Activated CD4-positive, alpha-beta T cell treated with anti-CD3 and anti-CD28 coated beads for 36 hours (primary cell): ENCODE measurements at regions not wholly inside any gene's neighbourhood (a gene's known extent, or its start where the extent isn't known, plus 50 kb on each side); places are given as distances from the start of the nearest gene placed in this dataset.

Experiments
- ATAC-seq: fragments of 200-7000 bp; cut with Tn5 transposase; one replicate; pipeline ENCODE4 v1.10.0; 2021; ENCODE audit warnings: mild to moderate bottlenecking, moderate library complexity
- CTCF ChIA-PET: fragments of 350-600 bp; sonication (Branson Sonifier 250); formaldehyde crosslinking; loops from one replicate; lab custom pipeline; 2021; ENCODE audit warnings: antibody characterized with exemption; lab: Charles Lee
- POLR2A ChIA-PET: fragments of 350-600 bp; sonication (Branson Sonifier 250); formaldehyde crosslinking; loops from one replicate; lab custom pipeline; 2021; ENCODE audit warnings: antibody characterized with exemption, inconsistent platforms; lab: Charles Lee
- DNase-seq: peaks from one replicate; pipeline ENCODE4 v3.0.0-alpha.2; 2020
- H3K27ac Mint-ChIP-seq: one replicate; pipeline ENCODE4 v1.8.0; 2021; ENCODE audit warnings: mixed read lengths
- H3K27me3 Mint-ChIP-seq: one replicate; pipeline ENCODE4 v1.8.0; 2021; ENCODE audit warnings: mixed read lengths
- H3K36me3 Mint-ChIP-seq: one replicate; pipeline ENCODE4 v1.8.0; 2021; ENCODE audit warnings: low read depth, mixed read lengths
- H3K4me1 Mint-ChIP-seq: one replicate; pipeline ENCODE4 v1.8.0; 2021; ENCODE audit warnings: mixed read lengths
- H3K4me3 Mint-ChIP-seq: one replicate; pipeline ENCODE4 v1.8.0; 2021; ENCODE audit warnings: mild to moderate bottlenecking, moderate library complexity, mixed read lengths
- H3K9me3 Mint-ChIP-seq: one replicate; pipeline ENCODE4 v1.8.0; 2021; ENCODE audit warnings: low read depth, mixed read lengths
- intact Hi-C, 2 experiments: fragments of 100-400 bp; cut with DNase I in 1 of 2; cut with micrococcal nuclease in 1 of 2; formaldehyde crosslinking; loops; one replicate each; pipeline versions ENCODE4 v1.14.2 to v1.15.1; 2022 to 2024; cut with DNase I, micrococcal nuclease

DNA sequence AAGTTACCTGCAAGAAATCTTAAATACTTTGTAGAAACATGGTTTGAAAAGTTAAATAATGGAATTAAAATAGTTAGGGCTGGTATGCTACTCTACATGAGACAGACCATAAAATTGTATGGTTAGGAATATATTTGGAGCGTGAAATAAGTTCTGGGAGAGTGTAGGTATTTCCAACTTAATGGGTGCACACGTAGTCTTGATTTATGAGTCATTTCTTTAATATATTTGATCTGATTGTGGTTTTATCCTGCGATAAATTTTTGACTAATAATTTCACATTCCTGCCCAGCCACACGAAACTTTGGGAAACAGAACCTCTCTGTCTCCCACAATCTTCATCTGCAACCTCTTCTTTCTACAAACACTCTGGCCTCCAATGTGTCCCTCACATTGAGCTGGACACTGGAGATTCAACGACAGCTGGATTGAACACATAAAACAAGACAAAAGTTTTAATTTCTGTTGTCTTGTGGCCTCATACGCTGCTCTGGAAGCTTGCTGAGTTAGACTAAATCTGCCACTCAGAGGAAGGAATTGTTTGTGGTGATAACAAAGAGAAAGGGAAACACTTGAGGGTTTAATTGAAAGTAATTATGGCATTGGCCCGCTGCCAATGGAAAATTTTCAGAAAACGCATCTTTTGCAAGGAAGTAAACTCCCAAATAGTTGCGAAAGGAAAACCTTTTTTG is 201.8 kb upstream of the ZNF608 start:
- no peak overlapping the region for H3K4me3 Mint-ChIP-seq
- ChIA-PET POLR2A (no interaction called here), CTCF (no interaction called here)
- H3K27ac Mint-ChIP-seq: no peak overlapping the region
- H3K36me3 Mint-ChIP-seq: no peaks in the 10 kb centered on the region
- DNase-seq (no peak), ATAC-seq (no peak)
- intact Hi-C loops: no loop called here
- H3K4me1 Mint-ChIP-seq: no peaks in the 10 kb centered on the region
- H3K9me3 Mint-ChIP-seq: peaks cover 3% of the 10 kb centered on the region
- no peaks in the 10 kb centered on the region for H3K27me3 Mint-ChIP-seq

DNA sequence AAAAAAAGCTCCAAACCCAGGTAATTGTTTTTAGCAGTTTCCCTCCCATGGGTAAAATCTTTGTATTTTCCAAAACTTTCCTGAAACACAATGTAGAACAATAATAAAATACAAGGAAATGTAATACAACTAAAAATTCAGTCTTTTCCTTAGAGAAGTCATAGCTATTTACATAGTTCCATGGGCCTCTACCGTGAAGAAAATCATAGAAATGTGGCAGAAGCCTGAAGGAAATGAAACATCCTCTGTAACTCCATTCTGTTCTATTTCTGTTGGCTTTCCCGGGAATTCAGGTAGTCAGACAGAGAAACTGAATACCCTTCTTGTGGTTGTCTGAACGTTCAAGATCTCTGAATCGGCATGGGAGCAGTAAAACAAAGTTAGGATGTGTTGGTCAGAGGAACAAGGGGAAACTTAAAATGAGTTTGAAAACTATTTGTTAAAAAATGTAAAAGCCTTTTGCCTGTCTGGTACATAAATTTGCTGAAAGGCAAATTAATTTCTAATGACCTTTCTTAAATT is 202.4 kb upstream of the ZNF608 start:
- Mint-ChIP-seq H3K36me3 (no peaks in the 10 kb centered on the region), H3K27me3 (no peaks in the 10 kb centered on the region), H3K27ac (no peak overlapping the region), H3K4me3 (no peak overlapping the region), H3K4me1 (no peaks in the 10 kb centered on the region), H3K9me3 (peaks cover 3% of the 10 kb centered on the region)
- ChIA-PET POLR2A (no interaction called here), CTCF (no interaction called here)
- ATAC-seq (no peak), DNase-seq (no peak)
- intact Hi-C loops: no loop called here

DNA sequence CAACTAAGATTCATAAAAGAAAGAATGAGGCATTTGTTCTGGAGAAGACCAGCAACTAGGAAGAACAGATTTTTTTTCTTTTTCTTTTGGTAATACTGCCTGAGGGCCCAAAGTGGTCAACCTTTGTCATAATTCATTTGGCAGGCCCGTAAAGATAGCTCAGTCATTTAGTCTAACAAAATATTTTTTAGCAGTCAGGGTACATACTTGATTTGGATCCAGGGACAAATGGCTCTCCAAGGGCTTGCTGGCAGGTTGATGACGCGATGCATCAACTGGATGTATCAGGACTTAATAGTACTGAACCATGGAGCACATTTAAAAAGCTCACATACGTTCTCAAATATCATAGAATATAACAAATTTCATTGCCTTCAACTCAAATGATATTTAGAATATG is 203.4 kb upstream of the ZNF608 start:
- H3K36me3 Mint-ChIP-seq: no peaks in the 10 kb centered on the region
- CTCF ChIA-PET: interaction anchor here (0.6 kb wide), 1 partner anchor 268 kb away, joined by 3 read pairs; no protein-coding TSS in a partner anchor
- H3K4me3 Mint-ChIP-seq: no peak overlapping the region
- no peak for ATAC-seq
- intact Hi-C loops: no loop called here
- DNase-seq: no peak
- H3K4me1 Mint-ChIP-seq: no peaks in the 10 kb centered on the region
- POLR2A ChIA-PET: no interaction called here
- peaks cover 3% of the 10 kb centered on the region for H3K9me3 Mint-ChIP-seq
- no peaks in the 10 kb centered on the region for H3K27me3 Mint-ChIP-seq
- H3K27ac Mint-ChIP-seq: no peak overlapping the region

DNA sequence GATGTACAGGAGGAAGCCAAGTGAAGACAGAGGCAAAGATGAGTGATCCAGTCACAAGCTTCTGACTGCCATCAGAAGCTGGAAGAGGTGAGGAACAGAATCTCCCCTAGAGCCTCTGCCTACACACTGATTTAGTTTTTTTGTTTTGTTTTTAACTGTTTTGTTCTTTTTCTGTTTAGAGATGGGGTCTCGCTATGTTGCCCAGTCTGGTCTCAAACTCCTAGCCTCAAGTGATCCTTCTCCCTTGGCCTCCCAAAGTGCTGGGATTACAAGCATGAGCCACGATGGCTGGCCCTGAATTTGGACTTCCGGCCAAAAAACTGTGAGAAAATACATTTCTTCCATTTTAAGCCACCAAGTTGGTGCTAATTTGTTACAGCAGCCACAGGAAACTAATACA is 204.7 kb upstream of the ZNF608 start:
- Mint-ChIP-seq H3K9me3 (peaks cover 3% of the 10 kb centered on the region), H3K4me1 (no peaks in the 10 kb centered on the region), H3K27me3 (no peaks in the 10 kb centered on the region), H3K4me3 (no peak overlapping the region), H3K36me3 (no peaks in the 10 kb centered on the region), H3K27ac (no peak overlapping the region)
- DNase-seq (no peak), ATAC-seq (no peak)
- ChIA-PET POLR2A (no interaction called here), CTCF (interaction anchor here (0.6 to 1.1 kb wide), 2 partner anchors 9 to 177 kb away, joined by 3 to 5 read pairs; no protein-coding TSS in a partner anchor)
- intact Hi-C loops: no loop called here

DNA sequence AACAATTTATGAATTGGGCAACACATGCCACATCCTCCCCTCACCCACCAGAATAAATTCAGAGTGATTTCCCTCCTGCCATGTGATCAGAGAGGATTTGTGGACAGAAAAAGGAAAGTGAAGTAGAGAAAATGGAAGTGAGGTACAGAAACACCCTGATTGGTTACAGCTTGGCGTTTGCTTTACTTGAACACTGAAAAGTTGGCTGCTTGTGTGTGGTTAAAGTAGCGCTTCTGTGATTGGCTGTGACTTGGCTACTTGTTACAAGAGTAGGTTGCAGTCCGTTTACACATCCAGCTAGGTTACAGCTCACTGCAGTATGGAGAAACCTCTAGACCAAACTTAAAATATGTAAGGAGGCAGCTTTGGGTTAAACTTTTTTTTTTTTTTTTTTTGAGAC is 205.2 kb upstream of the ZNF608 start:
- Mint-ChIP-seq H3K4me3 (no peak overlapping the region), H3K27me3 (no peaks in the 10 kb centered on the region), H3K9me3 (peaks cover 3% of the 10 kb centered on the region), H3K27ac (no peak overlapping the region), H3K36me3 (no peaks in the 10 kb centered on the region), H3K4me1 (no peaks in the 10 kb centered on the region)
- DNase-seq (no peak), ATAC-seq (no peak)
- intact Hi-C loops: no loop called here
- POLR2A ChIA-PET: no interaction called here
- CTCF ChIA-PET: interaction anchor here (0.6 to 1.1 kb wide), 2 partner anchors 8 to 177 kb away, joined by 3 to 5 read pairs; no protein-coding TSS in a partner anchor

DNA sequence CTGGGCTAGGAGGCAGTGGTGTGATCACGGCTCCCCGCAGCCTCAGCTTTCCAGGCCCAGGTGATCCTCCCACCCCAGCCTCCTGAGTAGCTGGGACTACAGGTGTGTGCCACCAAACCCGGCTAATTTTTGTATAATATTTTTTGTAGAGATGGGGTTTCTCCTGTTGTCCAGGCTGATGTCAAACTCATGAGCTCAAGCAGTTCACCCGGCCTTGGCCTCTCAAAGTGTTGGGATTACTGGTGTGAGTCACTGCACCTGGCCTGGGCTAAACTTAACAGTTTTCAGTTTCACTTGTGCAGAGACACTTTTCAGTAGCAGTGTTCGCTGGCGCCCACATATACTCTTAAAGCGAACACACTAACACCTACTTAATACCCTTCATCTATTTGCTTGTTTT is 205.6 kb upstream of the ZNF608 start:
- Mint-ChIP-seq H3K9me3 (peaks cover 3% of the 10 kb centered on the region), H3K4me3 (no peak overlapping the region), H3K27ac (no peak overlapping the region), H3K36me3 (no peaks in the 10 kb centered on the region), H3K27me3 (no peaks in the 10 kb centered on the region), H3K4me1 (no peaks in the 10 kb centered on the region)
- CTCF ChIA-PET: interaction anchor here (0.6 kb wide), 1 partner anchor 178 kb away, joined by 5 read pairs; no protein-coding TSS in a partner anchor
- ATAC-seq (no peak), DNase-seq (no peak)
- POLR2A ChIA-PET: no interaction called here
- intact Hi-C loops: no loop called here

DNA sequence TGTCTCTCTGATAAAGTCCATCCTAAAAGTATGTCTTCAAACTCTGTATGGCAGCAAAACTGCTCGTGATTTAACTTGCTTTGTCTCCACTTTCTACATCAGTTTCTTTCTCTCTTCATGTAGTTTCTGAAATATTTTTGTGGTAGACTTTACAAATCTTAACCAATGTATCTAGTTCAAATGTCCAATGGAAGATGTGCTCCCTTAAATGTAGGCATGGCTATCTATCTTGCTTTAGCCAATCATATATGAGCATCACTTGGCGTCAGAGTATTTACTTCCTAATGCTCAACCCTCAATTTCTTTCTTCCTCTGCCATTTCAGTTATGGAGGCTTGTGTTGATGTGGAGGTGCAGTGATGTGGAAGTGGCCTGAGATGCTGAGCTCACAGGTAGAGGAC is 206.1 kb upstream of the ZNF608 start:
- DNase-seq (no peak), ATAC-seq (no peak)
- POLR2A ChIA-PET: no interaction called here
- CTCF ChIA-PET: no interaction called here
- Mint-ChIP-seq H3K27ac (no peak overlapping the region), H3K27me3 (no peaks in the 10 kb centered on the region), H3K36me3 (no peaks in the 10 kb centered on the region), H3K4me1 (no peaks in the 10 kb centered on the region), H3K9me3 (no peaks in the 10 kb centered on the region), H3K4me3 (no peak overlapping the region)
- intact Hi-C loops: no loop called here

DNA sequence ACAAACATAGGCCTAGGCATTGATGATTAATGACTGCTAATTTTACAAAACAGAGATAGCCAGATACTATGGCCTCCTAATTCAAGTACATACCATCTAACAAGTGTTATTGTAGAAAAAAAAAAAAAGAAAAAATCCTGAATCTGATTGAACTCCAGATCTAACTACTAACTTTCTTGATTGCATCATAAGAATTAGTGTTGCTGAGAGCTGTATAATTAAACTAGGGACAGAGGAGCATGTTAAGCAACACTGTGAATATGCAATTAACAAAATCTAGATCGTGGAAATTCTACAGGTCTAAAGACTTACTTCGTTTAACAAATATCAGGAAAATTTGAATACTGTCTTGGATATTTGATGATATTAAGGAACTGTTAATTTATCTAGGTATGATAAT is 208.3 kb upstream of the ZNF608 start:
- ChIA-PET POLR2A (no interaction called here), CTCF (no interaction called here)
- Mint-ChIP-seq H3K9me3 (no peaks in the 10 kb centered on the region), H3K27ac (no peak overlapping the region), H3K4me3 (no peak overlapping the region), H3K4me1 (no peaks in the 10 kb centered on the region), H3K36me3 (no peaks in the 10 kb centered on the region), H3K27me3 (no peaks in the 10 kb centered on the region)
- ATAC-seq (no peak), DNase-seq (no peak)
- intact Hi-C loops: no loop called here

DNA sequence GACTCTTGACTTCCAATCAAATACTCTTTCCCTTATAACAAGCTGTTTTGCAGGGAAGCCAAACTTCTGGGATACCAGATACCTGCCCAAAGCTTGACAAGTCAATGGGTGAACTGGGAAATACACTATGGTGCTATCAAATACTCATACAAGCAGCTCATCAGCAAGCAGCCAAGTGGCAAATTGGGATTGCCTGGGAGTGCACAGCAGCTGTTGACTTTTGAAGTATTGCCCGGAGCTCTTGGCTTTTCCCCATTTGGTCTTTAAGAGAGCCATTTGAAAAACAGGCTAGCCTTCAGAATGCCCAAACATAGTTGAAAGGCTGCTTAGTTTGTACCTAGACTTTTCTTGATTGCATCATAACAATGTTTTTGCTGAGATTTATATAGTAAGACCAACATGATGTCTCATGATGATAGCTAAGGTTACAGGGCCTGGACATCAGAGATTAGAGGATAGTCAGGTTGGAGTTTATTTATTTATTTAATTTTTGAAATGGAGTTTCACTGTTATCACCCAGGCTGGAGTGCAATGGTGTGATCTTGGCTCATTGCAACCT is 210.1 kb upstream of the ZNF608 start:
- ChIA-PET POLR2A (no interaction called here), CTCF (no interaction called here)
- intact Hi-C loops: no loop called here

DNA sequence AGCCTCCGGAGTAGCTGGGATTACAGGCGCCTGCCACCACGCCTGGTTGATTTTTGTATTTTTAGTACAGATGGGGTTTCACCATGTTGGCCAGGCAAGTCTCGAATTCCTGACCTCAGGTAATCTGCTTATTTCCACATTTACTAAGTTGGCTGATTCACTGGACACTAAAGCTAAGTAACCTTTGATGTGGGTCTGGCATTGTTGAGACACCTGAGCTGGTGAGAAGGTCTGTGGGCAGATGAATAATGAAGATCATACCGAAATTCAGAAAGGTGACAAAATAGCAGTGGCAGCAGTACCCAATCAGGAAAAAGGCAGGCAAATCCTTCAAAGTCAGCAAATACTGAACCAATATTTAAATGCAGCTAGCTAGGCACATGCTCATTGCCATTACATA is 210.6 kb upstream of the ZNF608 start:
- H3K36me3 Mint-ChIP-seq: no peaks in the 10 kb centered on the region
- no peak overlapping the region for H3K27ac Mint-ChIP-seq

More for the DNA sequence above, 210.1 kb upstream of the ZNF608 start:
- DNase-seq (no peak), ATAC-seq (no peak)
- H3K36me3 Mint-ChIP-seq: no peaks in the 10 kb centered on the region
- H3K27ac Mint-ChIP-seq: no peak overlapping the region
- H3K4me3 Mint-ChIP-seq: no peak overlapping the region
- no peaks in the 10 kb centered on the region for H3K27me3 Mint-ChIP-seq
- no peaks in the 10 kb centered on the region for H3K4me1 Mint-ChIP-seq
- no peaks in the 10 kb centered on the region for H3K9me3 Mint-ChIP-seq

DNA sequence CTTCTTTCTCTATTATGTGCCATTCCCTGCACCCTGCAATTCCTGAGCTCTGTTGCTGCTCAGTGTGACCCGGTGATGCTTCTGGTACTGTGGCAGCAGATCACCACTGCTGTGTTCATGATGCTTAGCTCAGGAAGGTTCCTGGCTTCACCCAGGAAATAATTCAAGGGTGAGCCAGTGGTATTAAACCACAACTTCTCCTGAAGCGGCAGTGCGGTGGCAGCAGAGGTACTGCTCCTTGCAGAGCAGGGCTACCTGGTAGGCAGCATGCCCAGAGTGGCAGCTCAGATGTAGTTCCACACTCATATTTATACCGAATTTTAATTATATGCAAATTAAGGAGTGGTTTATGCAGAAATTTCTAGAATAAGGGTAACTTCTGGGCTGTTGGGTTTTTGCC is 213.8 kb upstream of the ZNF608 start:
- H3K27ac Mint-ChIP-seq: no peak overlapping the region
- no peaks in the 10 kb centered on the region for H3K4me1 Mint-ChIP-seq
- no peak overlapping the region for H3K4me3 Mint-ChIP-seq
- ChIA-PET CTCF (interaction anchor here (1.2 kb wide), 1 partner anchor 9 kb away, joined by 3 read pairs; no protein-coding TSS in a partner anchor), POLR2A (no interaction called here)
- no peaks in the 10 kb centered on the region for H3K27me3 Mint-ChIP-seq
- no peaks in the 10 kb centered on the region for H3K36me3 Mint-ChIP-seq
- intact Hi-C loops: no loop called here
- H3K9me3 Mint-ChIP-seq: no peaks in the 10 kb centered on the region
- DNase-seq: no peak
- ATAC-seq: no peak

More for the DNA sequence above, 210.6 kb upstream of the ZNF608 start:
- DNase-seq (no peak), ATAC-seq (no peak)
- intact Hi-C loops: no loop called here
- Mint-ChIP-seq H3K4me3 (no peak overlapping the region), H3K27me3 (no peaks in the 10 kb centered on the region), H3K9me3 (no peaks in the 10 kb centered on the region), H3K4me1 (no peaks in the 10 kb centered on the region)
- POLR2A ChIA-PET: no interaction called here
- CTCF ChIA-PET: no interaction called here

DNA sequence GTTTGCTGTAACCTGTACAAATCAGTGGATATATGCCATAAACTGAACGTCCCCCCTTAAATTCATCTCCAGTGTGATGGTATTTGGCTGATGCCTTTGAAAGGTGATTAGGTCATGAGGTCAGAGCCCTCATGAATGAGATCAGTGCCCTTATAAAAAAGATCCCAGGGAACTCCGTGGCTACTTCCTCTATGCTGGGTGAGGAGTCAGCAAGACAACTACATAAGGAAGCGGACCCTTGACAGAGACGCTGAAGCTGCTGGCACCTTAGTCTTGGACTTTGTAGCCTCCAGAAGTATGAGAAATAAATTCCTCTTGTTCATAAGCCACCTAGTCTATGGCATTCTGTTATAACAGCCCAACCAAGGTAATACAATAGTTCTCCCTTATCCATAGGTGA is 215.1 kb upstream of the ZNF608 start:
- no peaks in the 10 kb centered on the region for H3K9me3 Mint-ChIP-seq
- POLR2A ChIA-PET: no interaction called here
- no peak for ATAC-seq
- intact Hi-C loops: no loop called here
- no peaks in the 10 kb centered on the region for H3K4me1 Mint-ChIP-seq
- no peak for DNase-seq
- no peaks in the 10 kb centered on the region for H3K36me3 Mint-ChIP-seq
- no peaks in the 10 kb centered on the region for H3K27me3 Mint-ChIP-seq
- H3K4me3 Mint-ChIP-seq: no peak overlapping the region
- H3K27ac Mint-ChIP-seq: no peak overlapping the region
- CTCF ChIA-PET: no interaction called here
